Activated naive CD8-positive, alpha-beta T cell (primary cell): ENCODE measurements at regions not wholly inside any gene's neighbourhood (a gene's known extent, or its start where the extent isn't known, plus 50 kb on each side); places are given as distances from the start of the nearest gene placed in this dataset.

ENCODE experiments used
- H3K27ac Mint-ChIP-seq: one replicate; pipeline ENCODE4 v1.8.0; 2021; ENCODE audit warnings: mixed read lengths
- H3K27me3 Mint-ChIP-seq: one replicate; pipeline ENCODE4 v1.8.0; 2021; ENCODE audit warnings: mixed read lengths
- H3K36me3 Mint-ChIP-seq: one replicate; pipeline ENCODE4 v1.8.0; 2021; ENCODE audit warnings: mixed read lengths
- H3K4me1 Mint-ChIP-seq: one replicate; pipeline ENCODE4 v1.8.0; 2021; ENCODE audit warnings: low read depth, mixed read lengths
- H3K4me3 Mint-ChIP-seq: one replicate; pipeline ENCODE4 v1.8.0; 2021; ENCODE audit warnings: mild to moderate bottlenecking, mixed read lengths
- H3K9me3 Mint-ChIP-seq: one replicate; pipeline ENCODE4 v1.8.0; 2021; ENCODE audit warnings: low read depth, mixed read lengths

DNA sequence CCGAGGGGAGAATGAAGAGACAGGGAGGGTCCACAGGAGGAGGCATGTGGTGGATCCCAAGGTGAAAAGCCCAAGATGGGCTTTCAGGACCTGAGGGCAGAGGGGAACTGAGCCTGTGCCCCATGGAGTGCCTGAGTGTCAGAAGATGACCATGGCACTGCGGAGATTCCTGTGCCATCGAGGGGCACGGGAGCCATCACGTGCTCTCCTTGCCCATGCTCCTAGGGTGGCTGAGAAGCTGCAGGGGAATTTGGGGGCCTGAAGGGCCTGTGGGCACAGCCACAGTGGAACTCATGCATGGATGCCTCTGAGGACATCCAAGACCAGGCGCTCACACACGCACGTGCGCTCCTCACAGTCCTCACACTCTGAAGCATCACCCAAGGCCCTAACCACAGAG is 56.1 kb upstream of the GLI2 start:
- Mint-ChIP-seq H3K27me3 (peaks cover 4% of the 10 kb centered on the region), H3K9me3 (no peaks in the 10 kb centered on the region), H3K36me3 (no peaks in the 10 kb centered on the region), H3K27ac (no peak overlapping the region), H3K4me1 (no peaks in the 10 kb centered on the region), H3K4me3 (no peak overlapping the region)

DNA sequence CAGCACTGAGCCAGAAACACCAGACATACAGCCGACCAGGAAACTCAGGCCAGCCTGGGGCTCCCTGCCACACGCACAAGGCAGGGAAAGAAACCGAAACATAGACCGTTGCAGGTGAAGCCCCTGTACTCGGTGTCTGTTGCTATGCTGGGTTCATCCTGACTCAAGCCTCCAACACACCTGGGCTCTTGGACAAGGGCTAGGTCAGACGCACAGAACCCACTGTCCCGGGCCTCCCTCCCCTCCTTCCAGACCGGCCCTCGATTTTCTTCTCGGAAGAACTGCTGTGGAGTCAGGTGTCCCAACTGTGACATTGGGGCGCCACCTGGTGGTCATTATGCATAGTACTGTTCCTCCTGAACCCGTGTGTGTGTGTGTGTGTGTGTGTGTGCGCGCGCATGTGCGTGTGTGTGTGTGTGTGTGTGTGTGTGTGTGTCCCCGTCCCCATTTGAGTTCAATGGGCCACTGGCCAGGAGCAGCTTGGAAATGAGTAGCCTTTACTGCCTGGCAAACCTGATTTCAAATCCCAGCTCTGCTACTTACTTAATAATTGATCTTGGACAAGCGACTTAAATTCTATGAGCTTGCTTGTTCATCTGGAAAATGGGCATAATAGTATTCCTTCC is 55.4 kb upstream of the GLI2 start:
- no peak overlapping the region for H3K27ac Mint-ChIP-seq
- H3K9me3 Mint-ChIP-seq, result no peaks in the 10 kb centered on the region
- no peak overlapping the region for H3K4me3 Mint-ChIP-seq
- no peaks in the 10 kb centered on the region for H3K36me3 Mint-ChIP-seq
- no peaks in the 10 kb centered on the region for H3K4me1 Mint-ChIP-seq
- H3K27me3 Mint-ChIP-seq, result peaks cover 2% of the 10 kb centered on the region

DNA sequence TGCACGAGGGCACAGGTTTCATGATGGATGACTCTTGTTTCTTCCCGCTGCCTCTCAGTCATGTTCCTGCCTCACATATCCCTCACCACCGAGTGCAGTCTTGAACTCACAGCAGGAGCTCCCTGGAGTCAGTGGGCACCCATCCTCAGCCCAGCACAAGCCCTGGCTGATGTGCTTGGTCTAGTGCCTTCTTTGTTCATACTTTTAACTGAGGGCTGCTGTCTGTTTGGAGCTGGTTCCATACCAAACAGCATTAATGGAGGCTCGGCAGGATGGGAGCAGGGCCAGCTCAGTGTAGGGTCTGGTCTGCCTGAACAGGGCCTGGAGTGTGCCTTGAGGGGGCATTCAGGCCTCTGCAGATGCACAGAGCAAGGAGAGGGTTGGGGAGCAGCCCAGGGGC is 54.5 kb upstream of the GLI2 start:
- Mint-ChIP-seq H3K4me3 (no peak overlapping the region), H3K27me3 (no peaks in the 10 kb centered on the region), H3K36me3 (no peaks in the 10 kb centered on the region), H3K9me3 (no peaks in the 10 kb centered on the region), H3K27ac (no peak overlapping the region), H3K4me1 (no peaks in the 10 kb centered on the region)

DNA sequence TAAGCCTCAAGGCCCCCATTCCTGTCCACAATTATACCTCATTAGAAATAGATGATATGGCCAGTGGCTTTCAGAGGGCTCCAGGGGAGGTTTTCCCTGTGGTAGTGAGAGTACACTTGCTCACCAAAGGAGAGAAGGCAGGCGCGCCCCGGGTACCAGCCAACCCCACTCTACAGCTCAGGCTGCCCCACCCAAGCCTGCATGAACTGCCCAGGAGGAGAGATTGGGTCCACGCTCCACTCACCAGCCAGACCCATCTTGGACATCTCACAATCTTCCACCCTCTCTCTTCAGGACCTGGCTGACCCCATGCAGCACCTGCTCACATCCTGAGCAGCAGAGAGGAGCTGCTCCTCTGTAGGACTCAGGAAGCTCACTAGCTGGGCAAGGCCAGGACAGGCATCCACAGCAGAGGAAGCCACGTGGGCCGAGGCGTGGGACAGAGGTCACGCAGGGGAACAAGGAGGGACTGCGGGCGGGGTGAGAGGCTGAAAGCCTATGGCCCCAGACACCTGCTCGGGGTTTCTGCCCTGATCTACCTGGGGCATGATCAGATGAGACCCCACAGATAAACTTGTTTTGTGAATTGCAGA is 53.9 kb upstream of the GLI2 start:
- H3K27ac Mint-ChIP-seq, result no peak overlapping the region
- no peaks in the 10 kb centered on the region for H3K27me3 Mint-ChIP-seq
- H3K4me1 Mint-ChIP-seq, result no peaks in the 10 kb centered on the region
- H3K9me3 Mint-ChIP-seq, result no peaks in the 10 kb centered on the region
- H3K36me3 Mint-ChIP-seq, result no peaks in the 10 kb centered on the region
- H3K4me3 Mint-ChIP-seq, result no peak overlapping the region

DNA sequence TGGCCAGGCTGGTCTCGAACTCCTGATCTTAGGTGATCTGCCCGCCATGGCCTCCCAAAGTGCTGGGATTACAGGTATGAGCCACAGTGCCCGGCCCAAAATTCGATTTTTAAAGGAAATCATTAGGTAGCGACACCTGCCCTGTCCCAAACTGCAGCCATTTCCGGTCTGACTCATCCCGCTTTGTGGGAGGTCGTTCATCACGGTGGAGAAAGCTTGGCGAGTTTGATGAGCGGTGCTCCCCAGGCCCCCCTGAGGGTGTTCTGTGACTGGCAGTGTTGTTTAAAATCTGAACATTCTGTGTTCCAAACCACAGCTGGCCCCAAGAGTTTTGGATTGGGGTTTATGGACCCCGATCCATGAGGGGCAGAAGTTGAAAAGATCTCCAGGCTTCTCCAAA is 53.0 kb upstream of the GLI2 start:
- Mint-ChIP-seq H3K9me3 (no peaks in the 10 kb centered on the region), H3K4me3 (no peak overlapping the region), H3K27me3 (no peaks in the 10 kb centered on the region), H3K4me1 (no peaks in the 10 kb centered on the region), H3K36me3 (no peaks in the 10 kb centered on the region), H3K27ac (no peak overlapping the region)

DNA sequence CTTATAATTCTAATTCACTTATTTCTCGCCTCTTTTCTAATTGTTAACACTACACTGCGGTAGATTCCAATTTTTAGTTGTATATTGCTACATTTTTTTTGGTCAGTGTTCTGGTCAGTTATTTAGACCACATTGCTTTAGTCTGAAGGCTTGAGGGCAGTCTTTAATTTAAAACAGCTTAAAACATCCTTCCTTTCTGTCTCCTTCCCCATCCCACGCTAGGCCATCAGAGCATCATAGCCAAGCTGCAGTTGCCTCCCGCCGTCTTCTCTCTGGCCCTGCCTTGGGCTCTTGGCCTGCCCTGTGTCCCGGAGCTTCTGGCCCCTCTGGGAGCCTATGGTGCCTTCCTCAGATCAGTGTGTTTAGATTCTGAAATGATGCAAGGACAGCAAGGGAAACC is 52.6 kb upstream of the GLI2 start:
- Mint-ChIP-seq H3K4me3 (no peak overlapping the region), H3K36me3 (no peaks in the 10 kb centered on the region), H3K9me3 (no peaks in the 10 kb centered on the region), H3K27me3 (no peaks in the 10 kb centered on the region), H3K4me1 (no peaks in the 10 kb centered on the region), H3K27ac (no peak overlapping the region)

DNA sequence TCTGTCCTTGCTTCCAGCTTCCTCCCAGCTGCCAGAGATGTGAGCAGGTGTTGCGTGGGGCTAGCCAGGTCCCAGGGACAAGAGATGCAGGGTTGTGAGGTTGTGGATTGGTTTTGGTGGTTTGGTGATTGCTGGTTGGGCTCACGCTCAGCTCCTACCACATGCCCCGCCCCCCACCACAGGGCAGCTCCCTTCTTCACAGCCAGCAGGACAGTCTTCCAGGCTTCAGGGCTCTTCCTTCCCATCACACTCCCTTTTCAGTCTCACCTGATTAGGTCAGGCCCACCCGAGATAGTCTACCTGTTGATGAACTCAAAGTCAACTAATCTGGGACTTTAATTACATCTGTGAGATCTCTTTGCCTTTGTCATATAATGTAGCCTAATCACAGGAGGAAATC is 52.0 kb upstream of the GLI2 start:
- Mint-ChIP-seq H3K36me3 (no peaks in the 10 kb centered on the region), H3K27ac (no peak overlapping the region), H3K4me3 (no peak overlapping the region), H3K27me3 (no peaks in the 10 kb centered on the region), H3K4me1 (no peaks in the 10 kb centered on the region), H3K9me3 (no peaks in the 10 kb centered on the region)

DNA sequence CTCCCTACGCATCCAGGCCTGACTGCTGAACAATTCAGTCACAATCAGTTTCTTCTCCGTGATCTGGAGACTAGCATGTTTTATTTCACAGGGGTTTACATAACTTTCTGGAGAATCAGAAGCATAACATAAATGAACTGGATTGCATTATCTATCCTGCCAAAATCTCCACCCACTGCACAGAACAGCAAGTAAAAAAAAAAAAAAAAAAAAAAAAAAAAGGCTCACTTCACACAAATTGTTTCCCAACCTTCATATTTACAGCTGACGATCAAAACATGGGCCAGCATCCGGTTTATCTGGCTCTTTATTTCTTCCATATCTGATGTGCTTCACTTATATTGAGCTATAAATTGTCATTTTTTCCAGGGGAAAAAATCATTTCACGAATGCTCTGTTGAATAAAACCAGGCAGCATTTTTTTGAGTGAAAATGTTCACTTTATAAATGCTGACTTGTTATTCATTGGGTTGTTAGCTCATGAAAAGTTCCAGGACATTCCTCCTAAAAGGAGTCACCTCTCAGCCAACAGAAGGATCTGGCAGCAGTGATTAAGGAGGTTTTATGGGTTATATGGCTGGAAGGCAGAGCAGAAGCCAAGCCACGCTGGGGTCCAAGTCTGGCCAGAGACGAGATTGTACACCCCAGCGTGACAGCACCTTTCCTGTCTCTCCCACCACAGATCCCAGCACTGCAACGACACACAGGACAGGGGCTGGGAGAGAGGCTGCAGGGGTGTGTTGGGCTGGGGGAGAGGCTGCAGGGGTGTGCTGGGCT is 51.2 kb upstream of the GLI2 start:
- no peak overlapping the region for H3K4me3 Mint-ChIP-seq
- no peaks in the 10 kb centered on the region for H3K4me1 Mint-ChIP-seq
- H3K27ac Mint-ChIP-seq, result no peak overlapping the region
- H3K27me3 Mint-ChIP-seq, result peaks cover 1% of the 10 kb centered on the region
- no peaks in the 10 kb centered on the region for H3K9me3 Mint-ChIP-seq
- H3K36me3 Mint-ChIP-seq, result no peaks in the 10 kb centered on the region

DNA sequence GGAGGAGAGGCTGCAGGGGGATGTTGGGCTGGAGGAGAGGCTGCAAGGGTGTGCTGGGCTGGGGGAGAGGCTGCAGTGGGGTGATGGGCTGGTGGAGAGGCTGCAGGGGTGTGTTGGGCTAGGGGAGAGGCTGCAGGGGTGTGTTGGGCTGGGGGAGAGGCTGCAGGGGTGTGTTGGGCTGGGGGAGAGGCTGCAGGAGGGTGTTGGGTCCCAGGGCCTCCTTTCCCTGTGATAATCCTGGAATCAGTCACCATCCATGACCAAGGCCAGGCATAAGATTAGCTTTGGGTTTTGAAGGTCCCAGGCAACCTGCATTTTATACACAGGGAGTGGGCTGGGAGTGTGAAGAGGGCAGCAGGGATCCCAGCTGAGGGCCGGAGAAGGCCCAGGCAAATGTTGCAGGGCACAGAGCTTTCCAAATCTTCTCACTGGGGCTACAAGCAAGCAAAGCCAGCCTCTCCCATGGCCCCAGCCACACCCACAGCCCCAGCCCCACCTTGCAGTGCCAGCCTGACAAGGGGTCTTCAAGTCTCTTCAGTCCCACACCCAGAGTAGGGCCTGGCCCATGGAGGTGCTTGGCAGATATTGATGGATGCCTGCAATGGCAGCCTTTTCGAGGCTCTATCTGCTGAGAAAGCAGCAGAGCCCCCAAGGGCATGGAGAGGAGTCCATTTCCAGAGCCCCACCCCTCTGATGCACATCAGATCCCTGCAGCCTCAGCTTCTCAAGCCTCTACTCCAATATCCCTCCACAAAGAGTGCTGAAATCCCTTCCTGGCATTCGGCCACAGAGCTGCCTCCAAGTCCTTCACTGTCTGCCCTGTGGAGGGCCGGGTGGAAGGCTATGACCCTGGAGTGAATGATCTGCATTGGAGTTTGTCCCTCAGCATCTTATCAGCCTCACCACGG is 50.3 kb upstream of the GLI2 start:
- no peaks in the 10 kb centered on the region for H3K9me3 Mint-ChIP-seq
- peaks cover 1% of the 10 kb centered on the region for H3K27me3 Mint-ChIP-seq
- no peak overlapping the region for H3K4me3 Mint-ChIP-seq
- no peaks in the 10 kb centered on the region for H3K36me3 Mint-ChIP-seq
- H3K4me1 Mint-ChIP-seq, result no peaks in the 10 kb centered on the region
- no peak overlapping the region for H3K27ac Mint-ChIP-seq
